Nephron progenitor cell (in vitro differentiated cells): ENCODE measurements at regions not wholly inside any gene's neighbourhood (a gene's known extent, or its start where the extent isn't known, plus 50 kb on each side); places are given as distances from the start of the nearest gene placed in this dataset.
"Not testable (repeated sequence)": the region's sequence is repeated elsewhere in the genome, so short reads cannot be mapped to it uniquely, and the experiment has no call there.

Experiments used
- DNase-seq: peaks from one replicate; pipeline ENCODE4 v3.0.0; 2021
- H3K27ac Mint-ChIP-seq: 2 replicates; pipeline ENCODE4 v1.8.0; 2021; ENCODE audit warnings: mild to moderate bottlenecking, moderate library complexity, mixed read lengths
- H3K27me3 Mint-ChIP-seq: 2 replicates; pipeline ENCODE4 v1.8.0; 2021; ENCODE audit warnings: mild to moderate bottlenecking, low read depth, mixed read lengths; ENCODE audit not compliant: poor library complexity
- H3K36me3 Mint-ChIP-seq: 2 replicates; pipeline ENCODE4 v1.8.0; 2021; ENCODE audit warnings: low read depth, mixed read lengths
- H3K4me1 Mint-ChIP-seq: 2 replicates; pipeline ENCODE4 v1.8.0; 2021; ENCODE audit warnings: mixed read lengths
- H3K4me3 Mint-ChIP-seq: 2 replicates; pipeline ENCODE4 v1.8.0; 2021; ENCODE audit warnings: mild to moderate bottlenecking, moderate library complexity, mixed read lengths
- H3K9me3 Mint-ChIP-seq: 2 replicates; pipeline ENCODE4 v1.8.0; 2021; ENCODE audit warnings: mild to moderate bottlenecking, moderate library complexity, mixed read lengths
- CTCF ChIP-seq: fragments of 200-600 bp; sonication (generic); IDR thresholded peaks from 2 replicates; pipeline ENCODE4 v1.5.0; 2021; ENCODE audit warnings: antibody characterized with exemption

GRCh38 chr19:41511628-41512027 is 64.3 kb upstream of the CEACAM21 start:
- no peaks in the 10 kb centered on the region for H3K4me1 Mint-ChIP-seq
- TF ChIP-seq CTCF = no peak
- H3K27ac Mint-ChIP-seq = no peak overlapping the region
- no peak overlapping the region for H3K4me3 Mint-ChIP-seq
- peaks cover 62% of the 10 kb centered on the region for H3K9me3 Mint-ChIP-seq
- H3K27me3 Mint-ChIP-seq = peaks cover 5% of the 10 kb centered on the region
- H3K36me3 Mint-ChIP-seq = no peaks in the 10 kb centered on the region
- no peak for DNase-seq

GRCh38 chr19:41515015-41515652 is 60.8 kb upstream of the CEACAM21 start:
- Mint-ChIP-seq H3K4me1 (no peaks in the 10 kb centered on the region), H3K27me3 (peaks cover 5% of the 10 kb centered on the region), H3K9me3 (peaks cover 75% of the 10 kb centered on the region), H3K27ac (no peak overlapping the region), H3K4me3 (no peak overlapping the region), H3K36me3 (no peaks in the 10 kb centered on the region)
- no peak for DNase-seq
- TF ChIP-seq CTCF = no peak

GRCh38 chr19:41516292-41517171 is 59.4 kb upstream of the CEACAM21 start:
- not testable (repeated sequence) for H3K27me3 Mint-ChIP-seq, H3K36me3 Mint-ChIP-seq, H3K4me1 Mint-ChIP-seq, H3K4me3 Mint-ChIP-seq, DNase-seq, H3K27ac Mint-ChIP-seq
- H3K9me3 Mint-ChIP-seq = peaks cover 73% of the 10 kb centered on the region

GRCh38 chr19:41518141-41518540 is 57.8 kb upstream of the CEACAM21 start:
- no peak for DNase-seq
- Mint-ChIP-seq H3K27ac (no peak overlapping the region), H3K4me1 (no peaks in the 10 kb centered on the region), H3K4me3 (no peak overlapping the region), H3K9me3 (peaks cover 70% of the 10 kb centered on the region), H3K27me3 (peaks cover 5% of the 10 kb centered on the region), H3K36me3 (no peaks in the 10 kb centered on the region)
- TF ChIP-seq CTCF = no peak

GRCh38 chr19:41521138-41521930 is 54.6 kb upstream of the CEACAM21 start:
- peaks cover 74% of the 10 kb centered on the region for H3K9me3 Mint-ChIP-seq
- H3K4me3 Mint-ChIP-seq, H3K4me1 Mint-ChIP-seq, H3K36me3 Mint-ChIP-seq, DNase-seq, H3K27ac Mint-ChIP-seq, H3K27me3 Mint-ChIP-seq: not testable (repeated sequence)

GRCh38 chr19:41521931-41522555 is 53.9 kb upstream of the CEACAM21 start:
- no peak for TF ChIP-seq CTCF
- Mint-ChIP-seq H3K4me3 (no peak overlapping the region), H3K36me3 (no peaks in the 10 kb centered on the region), H3K27me3 (no peaks in the 10 kb centered on the region), H3K27ac (no peak overlapping the region), H3K4me1 (no peaks in the 10 kb centered on the region), H3K9me3 (peaks cover 72% of the 10 kb centered on the region)
- no peak for DNase-seq
